HEK293 (cell line): ENCODE measurements at regions not wholly inside any gene's neighbourhood (a gene's known extent, or its start where the extent isn't known, plus 50 kb on each side); places are given as distances from the start of the nearest gene placed in this dataset.

ENCODE experiments used
- CTCF ChIA-PET: fragments of 350-600 bp; formaldehyde crosslinking; extraction: SDS; loops from one replicate; lab custom pipeline; 2021; ENCODE audit warnings: antibody characterized with exemption; lab: Yijun Ruan, JAX
- POLR2A ChIA-PET: fragments of 300-600 bp; formaldehyde crosslinking; extraction: SDS; loops from one replicate; lab custom pipeline; 2020; ENCODE audit warnings: antibody characterized with exemption, inconsistent platforms; lab: Yijun Ruan, JAX
- H3K27ac ChIP-seq: fragments of 200-500 bp; sonication (Bioruptor generic); 2 replicates; pipeline ENCODE4 v1.5.1; 2014; ENCODE audit warnings: low read depth, low read length, control low read depth, inconsistent platforms; ENCODE audit errors: extremely low read depth
- H3K36me3 ChIP-seq, 2 experiments: fragments of 200-500 bp in 1 of 2; sonication (Bioruptor generic) in 1 of 2; 1 replicate in 1 of 2; 2 replicates in 1 of 2; pipeline ENCODE4 v1.5.1; 2014 to 2017; ENCODE audit warnings: inconsistent platforms in 2 of 2, low read length in 2 of 2; ENCODE audit not compliant: control insufficient read depth in 2 of 2, insufficient read depth in 1 of 2
- H3K4me1 ChIP-seq: fragments of 200-500 bp; sonication (Bioruptor generic); 2 replicates; pipeline ENCODE4 v1.5.1; 2014; ENCODE audit warnings: mild to moderate bottlenecking, low read length, inconsistent platforms; ENCODE audit not compliant: control insufficient read depth, insufficient read depth
- H3K4me3 ChIP-seq: 2 replicates; pipeline ENCODE4 v1.5.1; 2011; ENCODE audit warnings: low read depth, mild to moderate bottlenecking, control low read depth, low read length, moderate library complexity
- H3K9me3 ChIP-seq: fragments of 200-500 bp; sonication (Bioruptor generic); 2 replicates; pipeline ENCODE4 v1.5.1; 2014; ENCODE audit warnings: low read depth, low read length, inconsistent platforms; ENCODE audit not compliant: control insufficient read depth, insufficient read depth
- EGR2 ChIP-seq: fragments of 450-650 bp; formaldehyde crosslinking; IDR thresholded peaks from 2 replicates; pipeline ENCODE4 v1.5.1; 2016; ENCODE audit warnings: low read depth, missing biosample characterization, missing genetic modification characterization
- ELK4 ChIP-seq: IDR thresholded peaks from 2 replicates; pipeline ENCODE4 v1.6.1; 2011; ENCODE audit warnings: mild to moderate bottlenecking, low read depth, low read length, borderline replicate concordance
- GLIS2 ChIP-seq: fragments of 450-650 bp; formaldehyde crosslinking; IDR thresholded peaks from 2 replicates; pipeline ENCODE4 v1.5.1; 2016; ENCODE audit warnings: missing biosample characterization, missing genetic modification characterization
- KLF17 ChIP-seq: fragments of 450-650 bp; formaldehyde crosslinking; IDR thresholded peaks from 2 replicates; pipeline ENCODE4 v1.5.1; 2016; ENCODE audit warnings: missing biosample characterization, missing genetic modification characterization
- KLF9 ChIP-seq: fragments of 450-650 bp; formaldehyde crosslinking; IDR thresholded peaks from 2 replicates; pipeline ENCODE4 v1.5.1; 2016; ENCODE audit warnings: missing biosample characterization, missing genetic modification characterization, low read depth
- OSR2 ChIP-seq: fragments of 450-650 bp; formaldehyde crosslinking; IDR thresholded peaks from 2 replicates; pipeline ENCODE4 v1.5.1; 2016; ENCODE audit warnings: missing biosample characterization, missing genetic modification characterization
- PRDM4 ChIP-seq: fragments of 450-650 bp; formaldehyde crosslinking; IDR thresholded peaks from 2 replicates; pipeline ENCODE4 v1.5.1; 2017; ENCODE audit warnings: missing biosample characterization, missing genetic modification characterization
- PRDM6 ChIP-seq: fragments of 450-650 bp; formaldehyde crosslinking; IDR thresholded peaks from 2 replicates; pipeline ENCODE4 v1.5.1; 2017; ENCODE audit warnings: missing biosample characterization, missing genetic modification characterization
- SALL2 ChIP-seq: fragments of 450-650 bp; formaldehyde crosslinking; IDR thresholded peaks from 2 replicates; pipeline ENCODE4 v1.5.0; 2017; ENCODE audit warnings: missing biosample characterization, mild to moderate bottlenecking, missing genetic modification characterization, borderline replicate concordance
- SCRT1 ChIP-seq: fragments of 450-650 bp; formaldehyde crosslinking; IDR thresholded peaks from 2 replicates; pipeline ENCODE4 v1.5.1; 2016; ENCODE audit warnings: missing biosample characterization, missing genetic modification characterization, borderline replicate concordance
- SP3 ChIP-seq: fragments of 450-650 bp; formaldehyde crosslinking; IDR thresholded peaks from 2 replicates; pipeline ENCODE4 v1.5.1; 2016; ENCODE audit warnings: missing biosample characterization, missing genetic modification characterization
- ZFP3 ChIP-seq: fragments of 450-650 bp; formaldehyde crosslinking; IDR thresholded peaks from 2 replicates; pipeline ENCODE4 v1.5.1; 2016; ENCODE audit warnings: low read depth, missing biosample characterization, missing genetic modification characterization
- ZFP41 ChIP-seq: fragments of 450-650 bp; formaldehyde crosslinking; IDR thresholded peaks from 2 replicates; pipeline ENCODE4 v1.5.1; 2016; ENCODE audit warnings: missing biosample characterization, missing genetic modification characterization, borderline replicate concordance
- ZIC2 ChIP-seq: fragments of 450-650 bp; formaldehyde crosslinking; IDR thresholded peaks from 2 replicates; pipeline ENCODE4 v1.5.1; 2016; ENCODE audit warnings: missing biosample characterization, missing genetic modification characterization
- ZNF214 ChIP-seq: fragments of 450-650 bp; formaldehyde crosslinking; IDR thresholded peaks from 2 replicates; pipeline ENCODE4 v1.5.1; 2017; ENCODE audit warnings: missing biosample characterization, mild to moderate bottlenecking, missing genetic modification characterization, borderline replicate concordance
- ZNF221 ChIP-seq: fragments of 450-650 bp; formaldehyde crosslinking; IDR thresholded peaks from 2 replicates; pipeline ENCODE4 v1.5.1; 2017; ENCODE audit warnings: missing biosample characterization, missing genetic modification characterization, borderline replicate concordance
- ZNF274 ChIP-seq, 2 experiments: fragments of 200-500 bp in 1 of 2; fragments of 450-650 bp in 1 of 2; sonication (Bioruptor generic) in 1 of 2; formaldehyde crosslinking in 1 of 2; IDR thresholded peaks; 2 replicates each; pipeline versions ENCODE4 v1.5.1 to v1.6.1; 2014 to 2016; ENCODE audit warnings: borderline replicate concordance in 1 of 2, inconsistent platforms in 1 of 2, low read length in 1 of 2, missing biosample characterization in 1 of 2, missing genetic modification characterization in 1 of 2
- ZNF302 ChIP-seq: fragments of 450-650 bp; formaldehyde crosslinking; IDR thresholded peaks from 2 replicates; pipeline ENCODE4 v1.5.1; 2016; ENCODE audit warnings: missing biosample characterization, missing genetic modification characterization, low read depth
- ZNF324 ChIP-seq: fragments of 450-650 bp; formaldehyde crosslinking; IDR thresholded peaks from 2 replicates; pipeline ENCODE4 v1.5.1; 2016; ENCODE audit warnings: missing biosample characterization, missing genetic modification characterization
- ZNF341 ChIP-seq: fragments of 450-650 bp; formaldehyde crosslinking; IDR thresholded peaks from 2 replicates; pipeline ENCODE4; 2016; ENCODE audit warnings: low read depth, missing biosample characterization, missing genetic modification characterization
- ZNF544 ChIP-seq: fragments of 450-650 bp; formaldehyde crosslinking; IDR thresholded peaks from 2 replicates; pipeline ENCODE4 v1.5.0; 2017; ENCODE audit warnings: missing biosample characterization, missing genetic modification characterization
- ZNF549 ChIP-seq: fragments of 450-650 bp; IDR thresholded peaks from 2 replicates; pipeline ENCODE4 v1.5.1; 2018; ENCODE audit warnings: missing biosample characterization, missing genetic modification characterization, mild to moderate bottlenecking, inconsistent platforms, moderate library complexity
- ZNF561 ChIP-seq: fragments of 450-650 bp; IDR thresholded peaks from 2 replicates; pipeline ENCODE4 v1.5.1; 2018; ENCODE audit warnings: missing biosample characterization, missing genetic modification characterization, borderline replicate concordance
- ZNF621 ChIP-seq: fragments of 450-650 bp; formaldehyde crosslinking; IDR thresholded peaks from 2 replicates; pipeline ENCODE4 v1.5.1; 2017; ENCODE audit warnings: missing biosample characterization, missing genetic modification characterization
- ZNF629 ChIP-seq: fragments of 450-650 bp; formaldehyde crosslinking; IDR thresholded peaks from 2 replicates; pipeline ENCODE4 v1.5.1; 2017; ENCODE audit warnings: missing biosample characterization, missing genetic modification characterization
- ZNF645 ChIP-seq: fragments of 450-650 bp; formaldehyde crosslinking; IDR thresholded peaks from 2 replicates; pipeline ENCODE4; 2016; ENCODE audit warnings: missing biosample characterization, missing genetic modification characterization
- ZNF654 ChIP-seq: fragments of 450-650 bp; formaldehyde crosslinking; IDR thresholded peaks from 2 replicates; pipeline ENCODE4 v1.5.1; 2016; ENCODE audit warnings: low read depth, missing biosample characterization, missing genetic modification characterization
- ZNF785 ChIP-seq: fragments of 450-650 bp; formaldehyde crosslinking; IDR thresholded peaks from 2 replicates; pipeline ENCODE4 v1.5.1; 2016; ENCODE audit warnings: missing biosample characterization, missing genetic modification characterization

GRCh38 chr6:3594201-3594600, 137.4 kb upstream of the SLC22A23 start:
- TF ChIP-seq ZNF324 (tag by site-specific recombination) (no peak), ZIC2 (tag by site-specific recombination) (no peak), ZNF785 (tag by site-specific recombination) (no peak), ZNF621 (tag by site-specific recombination) (no peak), EGR2 (tag by site-specific recombination) (no peak), ELK4 (no peak), ZNF549 (tag by site-specific recombination) (no peak), GLIS2 (no peak), ZNF341 (tag by site-specific recombination) (no peak), ZNF561 (no peak), SP3 (tag by site-specific recombination) (no peak), KLF9 (tag by site-specific recombination) (no peak)
- TF ChIP-seq, all 188 proteins: peak for 0
- H3K36me3 ChIP-seq: no peaks in the 10 kb centered on the region
- H3K9me3 ChIP-seq: no peaks in the 10 kb centered on the region
- no peak overlapping the region for H3K4me3 ChIP-seq
- no peaks in the 10 kb centered on the region for H3K4me1 ChIP-seq
- CTCF ChIA-PET: no interaction called here
- POLR2A ChIA-PET: no interaction called here
- H3K27ac ChIP-seq: no peak overlapping the region

- no peak for TF ChIP-seq ZNF274 (IDR thresholded peaks at IDR 0.05; ENCODE audit: low read length)
- TF ChIP-seq ZNF274 (tag by site-specific recombination; IDR thresholded peaks at IDR 0.05; ENCODE audit: borderline replicate concordance): no peak
- no peak for TF ChIP-seq KLF17 (tag by site-specific recombination)
- TF ChIP-seq ZNF214 (tag by site-specific recombination): no peak
- TF ChIP-seq ZNF221 (tag by site-specific recombination): no peak
- no peak for TF ChIP-seq ZNF785 (tag by site-specific recombination)
- no peak for TF ChIP-seq ZNF645
- no peak for TF ChIP-seq SALL2
- TF ChIP-seq SCRT1 (tag by site-specific recombination): no peak
- TF ChIP-seq ZNF544: no peak
- TF ChIP-seq ZNF654 (tag by site-specific recombination): no peak
- TF ChIP-seq OSR2: no peak
- TF ChIP-seq ZNF302 (tag by site-specific recombination): no peak
- TF ChIP-seq ZFP41 (tag by site-specific recombination): no peak
- no peak for TF ChIP-seq PRDM4 (tag by site-specific recombination)
- TF ChIP-seq ZNF629 (tag by site-specific recombination): no peak
- no peak for TF ChIP-seq PRDM6 (tag by site-specific recombination)
- TF ChIP-seq ZFP3 (tag by site-specific recombination): no peak
- H3K9me3 ChIP-seq: no peaks in the 10 kb centered on the region
- no peak overlapping the region for H3K4me3 ChIP-seq
- no peaks in the 10 kb centered on the region for H3K36me3 ChIP-seq
- no peaks in the 10 kb centered on the region for H3K4me1 ChIP-seq
- CTCF ChIA-PET: no interaction called here
- H3K27ac ChIP-seq: no peak overlapping the region
- POLR2A ChIA-PET: no interaction called here
Measured at GRCh38 chr6:3593161-3593560, 136.3 kb upstream of the SLC22A23 start.
